ENCODE measurements at regions not wholly inside any gene's neighbourhood (a gene's known extent, or its start where the extent isn't known, plus 50 kb on each side); places are given as distances from the start of the nearest gene placed in this dataset.

DNA sequence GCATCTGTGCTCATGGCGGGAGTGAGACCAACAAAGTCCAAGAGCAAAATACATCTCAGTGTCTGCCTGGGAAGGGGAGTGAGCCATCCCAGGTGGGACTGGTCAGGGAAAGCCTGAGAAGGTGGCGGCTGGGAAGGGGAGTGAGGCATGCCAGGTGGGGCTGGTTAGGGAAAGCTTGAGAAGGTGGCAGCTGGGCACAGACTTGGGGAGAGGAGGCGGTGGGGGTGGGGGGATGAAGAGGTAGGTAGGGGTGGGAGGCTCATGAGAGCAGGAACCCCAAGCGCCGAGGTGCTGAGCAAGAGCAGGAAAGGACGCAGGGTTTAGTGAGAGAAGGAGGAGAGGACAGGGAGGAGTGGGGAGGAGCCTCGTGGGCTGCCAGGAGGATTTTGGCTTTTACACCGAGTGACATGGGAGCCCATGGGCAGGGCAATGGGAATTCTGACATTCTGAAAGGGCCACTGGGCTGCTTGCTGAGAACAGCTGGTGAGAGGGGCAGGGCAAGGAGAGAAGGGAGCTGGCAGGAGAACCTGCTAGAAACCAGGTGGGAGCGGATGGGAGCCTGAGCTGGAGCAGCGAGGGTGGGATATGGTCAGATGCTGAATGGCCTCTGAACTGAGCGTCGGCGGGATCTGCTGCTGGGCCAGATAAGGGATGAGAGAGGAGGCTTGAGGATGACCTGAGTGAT, 256.1 kb upstream of the RPL38 start:
- 69 to 78% (median 75%) methylated on average over 13 of the region's 13 CpGs for WGBS, 4 donors
- Histone ChIP-seq H3K27me3 (peaks cover 0 to 55% (median 15%) of the 10 kb centered on the region in 9 donors), H3K27ac (no peak overlapping the region), H3K9me3 (no peaks in the 10 kb centered on the region), H3K36me3 (no peaks in the 10 kb centered on the region), H3K4me1 (peaks cover 0 to 7% (median 5%) of the 10 kb centered on the region in 12 donors), H3K4me3 (no peak overlapping the region)
- no peak for DNase-seq
- intact Hi-C loops (cut with DNase I) = loop anchor here in 1 of 10 donors (10.0 kb wide), 1 partner anchor 513 kb away; no protein-coding TSS in a partner anchor
- ATAC-seq = no peak
- TF ChIP-seq POLR2A (IDR thresholded peaks at IDR 0.05) = no peak
- no peak for TF ChIP-seq CTCF (IDR thresholded peaks at IDR 0.05)

GRCh38 chr17:73947966-73948355, 255.5 kb upstream of the RPL38 start:
- H3K4me1 ChIP-seq = peaks cover 0 to 12% (median 9%) of the 10 kb centered on the region in 12 donors
- H3K36me3 ChIP-seq = no peaks in the 10 kb centered on the region
- intact Hi-C loops (cut with DNase I) = loop anchor here in 1 of 10 donors (10.0 kb wide), 1 partner anchor 513 kb away; no protein-coding TSS in a partner anchor
- no peaks in the 10 kb centered on the region for H3K9me3 ChIP-seq
- H3K27ac ChIP-seq = no peak overlapping the region
- ATAC-seq = no peak
- WGBS, 4 donors = 77 to 81% (median 79%) methylated on average over 4 of the region's 4 CpGs
- DNase-seq = no peak
- no peak overlapping the region for H3K4me3 ChIP-seq
- no peak for TF ChIP-seq POLR2A (IDR thresholded peaks at IDR 0.05)
- no peak for TF ChIP-seq CTCF (IDR thresholded peaks at IDR 0.05)
- H3K27me3 ChIP-seq = peaks cover 0 to 60% (median 19%) of the 10 kb centered on the region in 9 donors

- intact Hi-C loops (cut with DNase I) = loop anchor here in 6 of 10 donors (10.0 kb wide), 6 partner anchors 115 to 525 kb away; partner anchors contain the start of gene SDK2 (in 1 of the 6)
- no peaks in the 10 kb centered on the region for H3K9me3 ChIP-seq
- no peak overlapping the region for H3K4me3 ChIP-seq
- H3K27ac ChIP-seq = no peak overlapping the region
- TF ChIP-seq POLR2A (IDR thresholded peaks at IDR 0.05) (no peak), CTCF (IDR thresholded peaks at IDR 0.05) (no peak)
- WGBS, 4 donors = 61 to 75% (median 66%) methylated on average over 13 of the region's 13 CpGs
- peaks cover 0 to 51% (median 20%) of the 10 kb centered on the region in 9 donors for H3K27me3 ChIP-seq
- DNase-seq = no peak
- H3K36me3 ChIP-seq = no peaks in the 10 kb centered on the region
- no peak for ATAC-seq
- peaks cover 0 to 12% (median 9%) of the 10 kb centered on the region in 12 donors for H3K4me1 ChIP-seq
These were observed 253.4 kb upstream of the RPL38 start for GRCh38 chr17:73949903-73950592.

DNA sequence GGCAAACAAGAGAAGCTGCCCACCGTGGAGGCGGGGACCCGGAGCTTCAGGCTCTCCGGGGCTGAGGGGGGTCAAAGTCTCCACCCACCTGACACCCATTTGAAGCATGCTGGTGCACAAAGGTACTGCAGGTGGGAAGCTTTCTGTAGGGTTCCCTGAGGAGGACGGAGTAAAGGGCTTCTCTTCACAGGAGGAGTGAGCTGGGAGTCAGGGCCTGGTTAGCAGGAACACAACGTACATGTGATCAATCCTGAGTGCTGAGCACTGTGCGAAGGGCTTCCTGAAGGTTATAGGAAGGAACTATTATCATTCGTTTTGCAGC, 252.9 kb upstream of the RPL38 start:
- H3K4me3 ChIP-seq = no peak overlapping the region
- H3K27me3 ChIP-seq = peaks cover 0 to 50% (median 20%) of the 10 kb centered on the region in 9 donors
- H3K36me3 ChIP-seq = no peaks in the 10 kb centered on the region
- ATAC-seq (no peak), DNase-seq (no peak)
- H3K27ac ChIP-seq = no peak overlapping the region
- 74 to 82% (median 80%) methylated on average over 8 of the region's 8 CpGs for WGBS, 4 donors
- peaks cover 0 to 12% (median 9%) of the 10 kb centered on the region in 12 donors for H3K4me1 ChIP-seq
- intact Hi-C loops (cut with DNase I) = loop anchor here in 6 of 10 donors (10.0 kb wide), 6 partner anchors 116 to 526 kb away; partner anchors contain the start of gene SDK2 (in 1 of the 6)
- H3K9me3 ChIP-seq = no peaks in the 10 kb centered on the region
- no peak for TF ChIP-seq CTCF (IDR thresholded peaks at IDR 0.05)
- no peak for TF ChIP-seq POLR2A (IDR thresholded peaks at IDR 0.05)
